Fibroblast of skin of back (primary cell): ENCODE measurements at regions not wholly inside any gene's neighbourhood (a gene's known extent, or its start where the extent isn't known, plus 50 kb on each side); places are given as distances from the start of the nearest gene placed in this dataset.

Experiments
- DNase-seq: peaks from one replicate; pipeline ENCODE4 v3.0.0-alpha.2; 2013

GRCh38 chr18:72075040-72075439 lies 469.1 kb downstream of the CBLN2 start:
- no peak for DNase-seq

- DNase-seq, result no peak
These were observed 481.1 kb downstream of the CBLN2 start for GRCh38 chr18:72063001-72063400.

GRCh38 chr18:72058851-72059250 lies 485.3 kb downstream of the CBLN2 start:
- DNase-seq, result no peak

GRCh38 chr18:72056171-72056570 lies 488.0 kb downstream of the CBLN2 start:
- no peak for DNase-seq

GRCh38 chr18:72041313-72042032 lies 502.7 kb downstream of the CBLN2 start:
- DNase-seq, result no peak

- DNase-seq, result peak; percentile 33
These were observed 530.7 kb downstream of the CBLN2 start for GRCh38 chr18:72013427-72013850.

GRCh38 chr18:71998547-71999097 lies 545.5 kb downstream of the CBLN2 start:
- no peak for DNase-seq

GRCh38 chr18:71995904-71996465 lies 548.2 kb downstream of the CBLN2 start:
- peak; percentile 20 for DNase-seq

- DNase-seq, result no peak
These were observed 549.9 kb downstream of the CBLN2 start for GRCh38 chr18:71994273-71994672.

- DNase-seq, result no peak
These were observed 554.5 kb downstream of the CBLN2 start for GRCh38 chr18:71989616-71990015.

GRCh38 chr18:71986351-71987050 lies 557.6 kb downstream of the CBLN2 start:
- DNase-seq, result no peak

- no peak for DNase-seq
These were observed 567.4 kb downstream of the CBLN2 start for GRCh38 chr18:71976744-71977143.

- DNase-seq, result no peak
These were observed 577.4 kb downstream of the CBLN2 start for GRCh38 chr18:71966791-71967190.

GRCh38 chr18:71958605-71959004 lies 585.5 kb downstream of the CBLN2 start:
- no peak for DNase-seq

- DNase-seq, result no peak
These were observed 593.1 kb downstream of the CBLN2 start for GRCh38 chr18:71951001-71951400.

GRCh38 chr18:71942433-71942832 lies 601.7 kb downstream of the CBLN2 start:
- no peak for DNase-seq

GRCh38 chr18:71939483-71939882 lies 604.7 kb downstream of the CBLN2 start:
- DNase-seq, result no peak

GRCh38 chr18:71936744-71937143 lies 607.4 kb downstream of the CBLN2 start:
- peak; percentile 67 for DNase-seq

GRCh38 chr18:71919211-71919610 lies 624.9 kb downstream of the CBLN2 start:
- DNase-seq, result no peak

GRCh38 chr18:71913641-71914040 lies 630.5 kb downstream of the CBLN2 start:
- no peak for DNase-seq

- no peak for DNase-seq
These were observed 641.7 kb downstream of the CBLN2 start for GRCh38 chr18:71902482-71902881.

- DNase-seq, result no peak
These were observed 644.3 kb downstream of the CBLN2 start for GRCh38 chr18:71899707-71900472.

- DNase-seq, result no peak
These were observed 645.0 kb downstream of the CBLN2 start for GRCh38 chr18:71899183-71899582.
